DND-41 (cell line): ENCODE measurements at regions not wholly inside any gene's neighbourhood (a gene's known extent, or its start where the extent isn't known, plus 50 kb on each side); places are given as distances from the start of the nearest gene placed in this dataset.

Experiments used
- ATAC-seq: fragments of 200-7000 bp; cut with Tn5 transposase; 3 replicates; pipeline ENCODE4 v1.9.1; 2021; ENCODE audit warnings: low read depth; ENCODE audit not compliant: insufficient read depth
- DNase-seq: peaks from one replicate; pipeline ENCODE4 v3.0.0-alpha.2; 2020
- H2AFZ ChIP-seq: 2 replicates; pipeline ENCODE4 v1.6.0; 2012; ENCODE audit warnings: low read depth, low read length
- H3K27ac ChIP-seq: 2 replicates; pipeline ENCODE4 v1.5.1; 2012; ENCODE audit warnings: low read length, inconsistent platforms
- H3K27me3 ChIP-seq: fragments of 200-600 bp; sonication (generic); 2 replicates; pipeline ENCODE4 v1.6.0; 2012; ENCODE audit warnings: low read length, mild to moderate bottlenecking, inconsistent platforms; ENCODE audit not compliant: insufficient read depth, poor library complexity
- H3K36me3 ChIP-seq: 2 replicates; pipeline ENCODE4 v1.5.1; 2012; ENCODE audit warnings: low read length, inconsistent platforms; ENCODE audit not compliant: insufficient read depth
- H3K4me1 ChIP-seq: 2 replicates; pipeline ENCODE4 v1.5.1; 2012; ENCODE audit warnings: mild to moderate bottlenecking, low read length; ENCODE audit not compliant: insufficient read depth
- H3K4me2 ChIP-seq: 2 replicates; pipeline ENCODE4 v1.6.0; 2012; ENCODE audit warnings: mild to moderate bottlenecking, moderate library complexity, low read length, inconsistent platforms; ENCODE audit not compliant: insufficient read depth
- H3K4me3 ChIP-seq, 2 experiments: fragments of 200-600 bp in 1 of 2; shearing (Covaris generic) in 1 of 2; 2 replicates each; pipeline ENCODE4 v1.5.1; 2012 to 2016; ENCODE audit warnings: inconsistent platforms in 2 of 2, low read length in 2 of 2, mild to moderate bottlenecking in 2 of 2, low read depth in 1 of 2, moderate library complexity in 1 of 2
- H3K79me2 ChIP-seq: 2 replicates; pipeline ENCODE4 v1.6.0; 2012; ENCODE audit warnings: low read length, inconsistent platforms; ENCODE audit not compliant: insufficient read depth
- H3K9ac ChIP-seq: 2 replicates; pipeline ENCODE4 v1.6.0; 2012; ENCODE audit warnings: low read depth, mild to moderate bottlenecking, inconsistent platforms, low read length, moderate library complexity
- H3K9me3 ChIP-seq: 2 replicates; pipeline ENCODE4 v1.5.1; 2012; ENCODE audit warnings: low read length, moderate library complexity, mild to moderate bottlenecking, inconsistent platforms; ENCODE audit not compliant: insufficient read depth, severe bottlenecking
- H4K20me1 ChIP-seq: 2 replicates; pipeline ENCODE4 v1.6.0; 2012; ENCODE audit warnings: low read length; ENCODE audit not compliant: insufficient read depth
- EZH2 ChIP-seq: IDR thresholded peaks from 3 replicates; pipeline ENCODE4 v1.6.1; 2012; ENCODE audit warnings: borderline replicate concordance, low read depth, mild to moderate bottlenecking, moderate library complexity, low read length, inconsistent platforms; ENCODE audit not compliant: severe bottlenecking
- TF ChIP-seq, protein P1 (sequence below): IDR thresholded peaks from 2 replicates; pipeline ENCODE4 v1.5.1; 2012; ENCODE audit warnings: borderline replicate concordance, low read length, moderate library complexity, mild to moderate bottlenecking; ENCODE audit not compliant: poor library complexity, severe bottlenecking; ENCODE audit errors: extremely low read depth

DNA sequence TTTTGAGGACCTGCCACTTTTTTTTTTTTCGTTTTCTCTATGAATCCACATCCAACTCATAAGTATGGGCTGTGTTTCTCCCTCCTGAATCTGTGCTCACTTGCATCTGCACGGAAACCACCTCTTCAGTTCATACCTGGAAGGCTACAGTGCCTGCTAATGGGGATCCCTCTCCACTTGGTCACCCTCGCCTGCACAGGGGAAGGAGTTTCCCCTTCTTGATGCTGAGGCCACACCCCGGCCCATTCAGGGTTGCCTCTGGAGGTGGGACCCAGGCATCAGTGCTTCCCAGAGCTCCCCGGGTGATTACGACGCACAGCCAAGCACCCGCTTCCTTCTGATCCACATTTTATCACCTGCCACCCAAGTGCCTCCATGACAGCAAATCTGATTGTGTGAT, 85.9 kb upstream of the TBC1D3K start:
- Histone ChIP-seq H3K4me3 (no peak overlapping the region), H3K4me2 (no peak overlapping the region), H3K36me3 (no peaks in the 10 kb centered on the region), H3K79me2 (no peaks in the 10 kb centered on the region), H2AFZ (no peak overlapping the region), H3K9ac (no peak overlapping the region), H3K27ac (no peak overlapping the region), H3K9me3 (no peaks in the 10 kb centered on the region), H4K20me1 (no peaks in the 10 kb centered on the region), H3K27me3 (peaks cover 22% of the 10 kb centered on the region), H3K4me1 (no peaks in the 10 kb centered on the region)
- ATAC-seq = no peak
- DNase-seq = no peak
- TF ChIP-seq, protein P1, sequence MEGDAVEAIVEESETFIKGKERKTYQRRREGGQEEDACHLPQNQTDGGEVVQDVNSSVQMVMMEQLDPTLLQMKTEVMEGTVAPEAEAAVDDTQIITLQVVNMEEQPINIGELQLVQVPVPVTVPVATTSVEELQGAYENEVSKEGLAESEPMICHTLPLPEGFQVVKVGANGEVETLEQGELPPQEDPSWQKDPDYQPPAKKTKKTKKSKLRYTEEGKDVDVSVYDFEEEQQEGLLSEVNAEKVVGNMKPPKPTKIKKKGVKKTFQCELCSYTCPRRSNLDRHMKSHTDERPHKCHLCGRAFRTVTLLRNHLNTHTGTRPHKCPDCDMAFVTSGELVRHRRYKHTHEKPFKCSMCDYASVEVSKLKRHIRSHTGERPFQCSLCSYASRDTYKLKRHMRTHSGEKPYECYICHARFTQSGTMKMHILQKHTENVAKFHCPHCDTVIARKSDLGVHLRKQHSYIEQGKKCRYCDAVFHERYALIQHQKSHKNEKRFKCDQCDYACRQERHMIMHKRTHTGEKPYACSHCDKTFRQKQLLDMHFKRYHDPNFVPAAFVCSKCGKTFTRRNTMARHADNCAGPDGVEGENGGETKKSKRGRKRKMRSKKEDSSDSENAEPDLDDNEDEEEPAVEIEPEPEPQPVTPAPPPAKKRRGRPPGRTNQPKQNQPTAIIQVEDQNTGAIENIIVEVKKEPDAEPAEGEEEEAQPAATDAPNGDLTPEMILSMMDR = no peak
- no peak for TF ChIP-seq EZH2

GRCh38 chr17:37836593-37836992, 87.6 kb upstream of the TBC1D3K start:
- H2AFZ ChIP-seq = no peak overlapping the region
- H3K4me3 ChIP-seq = no peak overlapping the region
- H3K36me3 ChIP-seq = no peaks in the 10 kb centered on the region
- no peak overlapping the region for H3K27ac ChIP-seq
- H3K4me2 ChIP-seq = no peak overlapping the region
- DNase-seq (no peak), ATAC-seq (no peak)
- H3K9me3 ChIP-seq = no peaks in the 10 kb centered on the region
- H3K27me3 ChIP-seq = peaks cover 23% of the 10 kb centered on the region
- no peak overlapping the region for H3K9ac ChIP-seq
- H4K20me1 ChIP-seq = no peaks in the 10 kb centered on the region
- no peaks in the 10 kb centered on the region for H3K79me2 ChIP-seq
- no peak for TF ChIP-seq EZH2
- H3K4me1 ChIP-seq = no peaks in the 10 kb centered on the region

GRCh38 chr17:37834168-37834567, 89.3 kb upstream of the HNF1B start:
- Histone ChIP-seq H2AFZ (no peak overlapping the region), H3K79me2 (no peaks in the 10 kb centered on the region), H3K4me2 (no peak overlapping the region), H3K36me3 (no peaks in the 10 kb centered on the region), H3K4me3 (no peak overlapping the region), H3K4me1 (no peaks in the 10 kb centered on the region), H3K9ac (no peak overlapping the region), H4K20me1 (no peaks in the 10 kb centered on the region), H3K27me3 (peaks cover 30% of the 10 kb centered on the region), H3K9me3 (no peaks in the 10 kb centered on the region), H3K27ac (no peak overlapping the region)
- no peak for TF ChIP-seq EZH2
- TF ChIP-seq, protein P1 = no peak
- no peak for ATAC-seq
- DNase-seq = no peak

GRCh38 chr17:37833237-37833859, 88.5 kb upstream of the HNF1B start:
- H2AFZ ChIP-seq = no peak overlapping the region
- H3K4me3 ChIP-seq = no peak overlapping the region
- no peaks in the 10 kb centered on the region for H3K79me2 ChIP-seq
- H3K9ac ChIP-seq = no peak overlapping the region
- no peak for DNase-seq
- no peak overlapping the region for H3K27ac ChIP-seq
- TF ChIP-seq, protein P1 = no peak
- TF ChIP-seq EZH2 = no peak
- no peak overlapping the region for H3K4me2 ChIP-seq
- H3K9me3 ChIP-seq = no peaks in the 10 kb centered on the region
- H3K4me1 ChIP-seq = no peaks in the 10 kb centered on the region
- no peak for ATAC-seq
- H4K20me1 ChIP-seq = no peaks in the 10 kb centered on the region
- H3K27me3 ChIP-seq = peaks cover 29% of the 10 kb centered on the region
- no peaks in the 10 kb centered on the region for H3K36me3 ChIP-seq
